SK-N-SH treated with all-trans-retinoic acid at 6 μM for 48 hours (cell line): ENCODE measurements at regions not wholly inside any gene's neighbourhood (a gene's known extent, or its start where the extent isn't known, plus 50 kb on each side); places are given as distances from the start of the nearest gene placed in this dataset.

Experiments
- ATAC-seq: fragments of 200-7000 bp; cut with Tn5 transposase; 3 replicates; pipeline ENCODE4 v1.9.1; 2020; ENCODE audit warnings: mild to moderate bottlenecking, moderate library complexity
- ARNTL ChIP-seq: fragments of 450-650 bp; formaldehyde crosslinking; IDR thresholded peaks from 2 replicates; pipeline ENCODE4 v1.5.0; 2020; ENCODE audit warnings: low read depth, mild to moderate bottlenecking, moderate library complexity, borderline replicate concordance
- BACH2 ChIP-seq: fragments of 250-450 bp; sonication (Bioruptor Pico); IDR thresholded peaks from 2 replicates; pipeline ENCODE4 v1.9.0; 2021; ENCODE audit warnings: mild to moderate bottlenecking, borderline replicate concordance
- CSDC2 ChIP-seq: fragments of 250-450 bp; sonication (Bioruptor Pico); IDR thresholded peaks from 2 replicates; pipeline ENCODE4 v1.5.0; 2020; ENCODE audit warnings: mild to moderate bottlenecking, moderate library complexity
- ESRRG ChIP-seq: fragments of 250-450 bp; sonication (Bioruptor Pico); IDR thresholded peaks from 2 replicates; pipeline ENCODE4 v1.6.1; 2021; ENCODE audit warnings: mild to moderate bottlenecking
- ISL1 ChIP-seq: fragments of 250-450 bp; sonication (Bioruptor Pico); IDR thresholded peaks from 2 replicates; pipeline ENCODE4 v2.1.2; 2022; ENCODE audit warnings: mild to moderate bottlenecking, moderate library complexity
- OSR1 ChIP-seq: fragments of 250-450 bp; sonication (Bioruptor Pico); IDR thresholded peaks from 2 replicates; pipeline ENCODE4 v1.8.0; 2022; ENCODE audit warnings: moderate library complexity, mild to moderate bottlenecking, inconsistent platforms
- POU6F1 ChIP-seq: fragments of 250-450 bp; sonication (Bioruptor Pico); IDR thresholded peaks from 2 replicates; pipeline ENCODE4 v1.8.0; 2021; ENCODE audit warnings: low read depth, mild to moderate bottlenecking, moderate library complexity, borderline replicate concordance
- PPARA ChIP-seq: fragments of 250-450 bp; sonication (Bioruptor Pico); IDR thresholded peaks from 2 replicates; pipeline ENCODE4 v1.5.0; 2020; ENCODE audit warnings: mild to moderate bottlenecking, borderline replicate concordance
- RARB ChIP-seq: fragments of 250-450 bp; sonication (Bioruptor Pico); IDR thresholded peaks from 2 replicates; pipeline ENCODE4 v1.8.0; 2021; ENCODE audit warnings: mild to moderate bottlenecking, moderate library complexity
- SNAI2 ChIP-seq: fragments of 250-450 bp; sonication (Bioruptor Pico); IDR thresholded peaks from 2 replicates; pipeline ENCODE4 v1.5.0; 2020; ENCODE audit warnings: mild to moderate bottlenecking, moderate library complexity
- TCF4 ChIP-seq: fragments of 250-450 bp; sonication (Bioruptor Pico); IDR thresholded peaks from 2 replicates; pipeline ENCODE4 v1.8.0; 2021; ENCODE audit warnings: mild to moderate bottlenecking, moderate library complexity, borderline replicate concordance
- TOX ChIP-seq: fragments of 250-450 bp; sonication (Bioruptor Pico); IDR thresholded peaks from 2 replicates; pipeline ENCODE4 v1.8.0; 2021; ENCODE audit warnings: mild to moderate bottlenecking, moderate library complexity, borderline replicate concordance
- TSHZ2 ChIP-seq: fragments of 250-450 bp; sonication (Bioruptor Pico); IDR thresholded peaks from 2 replicates; pipeline ENCODE4 v1.5.0; 2020; ENCODE audit warnings: mild to moderate bottlenecking, moderate library complexity
- ZC3H10 ChIP-seq: fragments of 250-450 bp; sonication (Bioruptor Pico); IDR thresholded peaks from 2 replicates; pipeline ENCODE4 v1.5.1; 2021; ENCODE audit warnings: mild to moderate bottlenecking, moderate library complexity
- ZFP3 ChIP-seq: fragments of 250-450 bp; sonication (Bioruptor Pico); IDR thresholded peaks from 2 replicates; pipeline ENCODE4 v1.5.0; 2020; ENCODE audit warnings: mild to moderate bottlenecking, moderate library complexity
- ZFP30 ChIP-seq: fragments of 450-650 bp; formaldehyde crosslinking; IDR thresholded peaks from 2 replicates; pipeline ENCODE4 v1.5.0; 2022; ENCODE audit warnings: mild to moderate bottlenecking, moderate library complexity
- ZNF565 ChIP-seq: fragments of 450-650 bp; formaldehyde crosslinking; conservative IDR thresholded peaks from 2 replicates; pipeline ENCODE4 v1.5.0; 2020; ENCODE audit warnings: low read depth, mild to moderate bottlenecking, moderate library complexity
- ZNF70 ChIP-seq: fragments of 450-650 bp; formaldehyde crosslinking; IDR thresholded peaks from 2 replicates; pipeline ENCODE4 v1.5.0; 2020; ENCODE audit warnings: mild to moderate bottlenecking, moderate library complexity
- ZNF8 ChIP-seq: fragments of 450-650 bp; formaldehyde crosslinking; IDR thresholded peaks from 2 replicates; pipeline ENCODE4 v1.5.0; 2020; ENCODE audit warnings: mild to moderate bottlenecking, moderate library complexity
- TF ChIP-seq, protein P1 (sequence below): fragments of 250-450 bp; sonication (Bioruptor Pico); IDR thresholded peaks from 2 replicates; pipeline ENCODE4 v1.8.0; 2020; ENCODE audit warnings: mild to moderate bottlenecking, moderate library complexity, borderline replicate concordance
- TF ChIP-seq, protein P2 (sequence below): fragments of 250-450 bp; sonication (Bioruptor Pico); IDR thresholded peaks from 2 replicates; pipeline ENCODE4 v1.5.1; 2021; ENCODE audit warnings: mild to moderate bottlenecking, moderate library complexity
- TF ChIP-seq, protein P3 (sequence below): fragments of 250-450 bp; sonication (Bioruptor Pico); IDR thresholded peaks from 2 replicates; pipeline ENCODE4 v1.5.1; 2020; ENCODE audit warnings: low read depth, mild to moderate bottlenecking, moderate library complexity

DNA sequence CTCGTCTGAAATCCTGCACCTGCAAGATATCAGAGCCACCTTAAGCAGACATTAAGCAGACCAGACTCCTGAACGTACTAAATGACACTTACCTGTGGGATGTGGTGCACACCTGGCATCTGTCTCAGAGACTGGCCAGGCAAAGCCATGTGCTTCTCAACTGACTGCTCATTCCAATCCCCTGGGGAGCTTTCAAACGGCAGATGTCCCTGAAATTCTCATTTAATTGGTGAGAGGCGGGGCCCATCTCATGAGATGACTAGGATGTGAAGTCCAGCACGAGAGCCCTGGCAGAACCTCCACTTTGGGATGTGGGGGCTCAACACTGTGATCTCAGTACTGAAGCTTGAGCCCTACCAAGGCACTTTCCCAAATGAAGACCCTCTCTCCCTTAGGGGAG, 84.9 kb upstream of the HMGXB4 start:
- TF ChIP-seq ZC3H10 (CRISPR knock-in tag) (no peak), POU6F1 (CRISPR knock-in tag) (no peak), CSDC2 (CRISPR knock-in tag) (no peak), ZFP30 (CRISPR knock-in tag) (no peak), ZNF565 (CRISPR knock-in tag) (no peak), ESRRG (CRISPR knock-in tag) (no peak), TSHZ2 (CRISPR knock-in tag) (no peak), TCF4 (CRISPR knock-in tag) (no peak)
- TF ChIP-seq, protein P1, sequence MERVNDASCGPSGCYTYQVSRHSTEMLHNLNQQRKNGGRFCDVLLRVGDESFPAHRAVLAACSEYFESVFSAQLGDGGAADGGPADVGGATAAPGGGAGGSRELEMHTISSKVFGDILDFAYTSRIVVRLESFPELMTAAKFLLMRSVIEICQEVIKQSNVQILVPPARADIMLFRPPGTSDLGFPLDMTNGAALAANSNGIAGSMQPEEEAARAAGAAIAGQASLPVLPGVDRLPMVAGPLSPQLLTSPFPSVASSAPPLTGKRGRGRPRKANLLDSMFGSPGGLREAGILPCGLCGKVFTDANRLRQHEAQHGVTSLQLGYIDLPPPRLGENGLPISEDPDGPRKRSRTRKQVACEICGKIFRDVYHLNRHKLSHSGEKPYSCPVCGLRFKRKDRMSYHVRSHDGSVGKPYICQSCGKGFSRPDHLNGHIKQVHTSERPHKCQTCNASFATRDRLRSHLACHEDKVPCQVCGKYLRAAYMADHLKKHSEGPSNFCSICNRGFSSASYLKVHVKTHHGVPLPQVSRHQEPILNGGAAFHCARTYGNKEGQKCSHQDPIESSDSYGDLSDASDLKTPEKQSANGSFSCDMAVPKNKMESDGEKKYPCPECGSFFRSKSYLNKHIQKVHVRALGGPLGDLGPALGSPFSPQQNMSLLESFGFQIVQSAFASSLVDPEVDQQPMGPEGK (CRISPR knock-in tag), result no peak
- no peak for ATAC-seq

- TF ChIP-seq TSHZ2 (CRISPR knock-in tag), result no peak
- no peak for TF ChIP-seq SNAI2
- TF ChIP-seq PPARA, result no peak
- TF ChIP-seq ZNF70 (CRISPR knock-in tag), result no peak
- no peak for TF ChIP-seq ARNTL (CRISPR knock-in tag)
- no peak for TF ChIP-seq RARB
- no peak for TF ChIP-seq ESRRG (CRISPR knock-in tag)
- TF ChIP-seq ZNF565 (CRISPR knock-in tag), result no peak
- TF ChIP-seq ZNF8 (CRISPR knock-in tag), result no peak
- TF ChIP-seq, protein P2, sequence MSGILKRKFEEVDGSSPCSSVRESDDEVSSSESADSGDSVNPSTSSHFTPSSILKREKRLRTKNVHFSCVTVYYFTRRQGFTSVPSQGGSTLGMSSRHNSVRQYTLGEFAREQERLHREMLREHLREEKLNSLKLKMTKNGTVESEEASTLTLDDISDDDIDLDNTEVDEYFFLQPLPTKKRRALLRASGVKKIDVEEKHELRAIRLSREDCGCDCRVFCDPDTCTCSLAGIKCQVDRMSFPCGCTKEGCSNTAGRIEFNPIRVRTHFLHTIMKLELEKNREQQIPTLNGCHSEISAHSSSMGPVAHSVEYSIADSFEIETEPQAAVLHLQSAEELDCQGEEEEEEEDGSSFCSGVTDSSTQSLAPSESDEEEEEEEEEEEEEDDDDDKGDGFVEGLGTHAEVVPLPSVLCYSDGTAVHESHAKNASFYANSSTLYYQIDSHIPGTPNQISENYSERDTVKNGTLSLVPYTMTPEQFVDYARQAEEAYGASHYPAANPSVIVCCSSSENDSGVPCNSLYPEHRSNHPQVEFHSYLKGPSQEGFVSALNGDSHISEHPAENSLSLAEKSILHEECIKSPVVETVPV (CRISPR knock-in tag), result no peak
- TF ChIP-seq ISL1, result no peak
- no peak for ATAC-seq
Measured at GRCh38 chr22:35173655-35174054, 83.6 kb upstream of the HMGXB4 start.

GRCh38 chr22:35174401-35175038, 82.8 kb upstream of the HMGXB4 start:
- no peak for TF ChIP-seq ZNF565 (CRISPR knock-in tag)
- no peak for TF ChIP-seq CSDC2 (CRISPR knock-in tag)
- no peak for TF ChIP-seq ZC3H10 (CRISPR knock-in tag)
- TF ChIP-seq BACH2 (CRISPR knock-in tag), result no peak
- TF ChIP-seq, protein P3, sequence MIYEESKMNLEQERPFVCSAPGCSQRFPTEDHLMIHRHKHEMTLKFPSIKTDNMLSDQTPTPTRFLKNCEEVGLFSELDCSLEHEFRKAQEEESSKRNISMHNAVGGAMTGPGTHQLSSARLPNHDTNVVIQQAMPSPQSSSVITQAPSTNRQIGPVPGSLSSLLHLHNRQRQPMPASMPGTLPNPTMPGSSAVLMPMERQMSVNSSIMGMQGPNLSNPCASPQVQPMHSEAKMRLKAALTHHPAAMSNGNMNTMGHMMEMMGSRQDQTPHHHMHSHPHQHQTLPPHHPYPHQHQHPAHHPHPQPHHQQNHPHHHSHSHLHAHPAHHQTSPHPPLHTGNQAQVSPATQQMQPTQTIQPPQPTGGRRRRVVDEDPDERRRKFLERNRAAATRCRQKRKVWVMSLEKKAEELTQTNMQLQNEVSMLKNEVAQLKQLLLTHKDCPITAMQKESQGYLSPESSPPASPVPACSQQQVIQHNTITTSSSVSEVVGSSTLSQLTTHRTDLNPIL (CRISPR knock-in tag), result no peak
- TF ChIP-seq SNAI2, result no peak
- TF ChIP-seq TOX, result no peak
- no peak for TF ChIP-seq OSR1
- no peak for TF ChIP-seq TCF4 (CRISPR knock-in tag)
- no peak for TF ChIP-seq ZFP3 (CRISPR knock-in tag)
- no peak for TF ChIP-seq RARB
- ATAC-seq, result no peak
